SH-SY5Y (cell line): ENCODE measurements at regions not wholly inside any gene's neighbourhood (a gene's known extent, or its start where the extent isn't known, plus 50 kb on each side); places are given as distances from the start of the nearest gene placed in this dataset.

Source experiments
- GATA2 ChIP-seq: IDR thresholded peaks from 2 replicates; pipeline ENCODE4 v1.6.1; 2011; ENCODE audit warnings: mild to moderate bottlenecking, low read depth, low read length
- GATA3 ChIP-seq: IDR thresholded peaks from 2 replicates; pipeline ENCODE4 v1.6.1; 2011; ENCODE audit warnings: low read depth, mild to moderate bottlenecking, low read length, moderate library complexity

DNA sequence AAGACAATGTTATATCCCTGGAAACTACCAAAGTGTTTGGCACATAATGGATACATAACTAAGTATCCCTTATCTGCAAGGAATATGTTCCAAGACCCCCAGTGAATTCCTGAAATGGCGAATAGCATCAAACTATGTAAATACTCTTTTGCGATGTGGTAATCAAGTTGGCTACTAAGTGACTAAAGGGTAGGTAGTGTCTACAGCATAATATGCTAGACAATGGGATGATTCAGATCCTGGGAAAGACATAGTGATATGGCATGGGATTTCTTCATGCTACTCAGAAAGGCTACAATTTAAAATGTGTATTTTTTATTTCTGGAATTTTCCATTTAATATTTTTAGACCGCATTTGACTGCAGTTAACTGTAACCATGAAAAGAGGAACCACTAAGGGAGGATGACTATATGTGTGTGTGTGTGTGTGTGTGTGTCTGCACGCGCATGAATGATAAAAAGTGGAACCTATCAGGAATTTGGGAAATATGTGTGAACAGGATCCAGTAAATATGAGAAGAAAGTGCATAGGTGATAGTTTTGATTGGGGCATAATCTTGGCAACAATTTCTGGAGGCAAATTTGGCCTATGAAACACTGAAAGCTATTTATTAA, 1899.9 kb downstream of the NCAM2 start:
- no peak for TF ChIP-seq GATA2
- no peak for TF ChIP-seq GATA3
